ENCODE measurements at regions not wholly inside any gene's neighbourhood (a gene's known extent, or its start where the extent isn't known, plus 50 kb on each side); places are given as distances from the start of the nearest gene placed in this dataset.
"Not testable (repeated sequence)": the region's sequence is repeated elsewhere in the genome, so short reads cannot be mapped to it uniquely, and the experiment has no call there.

DNA sequence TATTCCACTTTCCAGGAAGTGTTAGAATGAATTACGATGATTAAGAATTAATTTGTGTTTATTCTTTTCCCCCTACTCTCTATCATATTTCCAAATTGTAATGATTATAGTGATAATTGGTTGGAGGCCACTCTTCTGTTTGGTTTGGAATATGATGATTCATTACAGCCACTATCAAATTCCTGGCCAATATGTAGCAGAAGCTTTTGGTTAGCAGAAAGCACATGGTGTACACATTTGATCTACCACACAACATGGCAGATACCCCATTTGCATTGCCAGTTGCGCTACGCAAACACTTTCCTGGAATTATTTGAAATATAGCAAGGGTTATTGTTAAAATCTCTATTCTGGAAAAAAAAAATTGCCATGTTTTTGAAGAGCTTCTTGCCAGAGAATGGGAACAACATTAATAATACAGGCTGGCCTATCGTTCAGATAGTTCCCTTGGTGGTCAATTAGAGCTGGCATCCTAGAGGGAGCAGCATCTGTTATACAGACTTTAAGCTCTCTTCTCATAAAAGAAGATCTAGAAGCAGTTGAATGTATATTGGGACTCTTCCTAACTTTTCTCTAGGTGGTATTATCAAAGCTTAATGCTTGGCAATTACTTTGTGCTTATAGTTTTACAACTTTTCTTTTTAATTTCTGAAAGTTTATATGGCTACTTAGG, 455.0 kb upstream of the ACTBL2 start:
- H3K4me3 Mint-ChIP-seq: no peak overlapping the region
- DNase-seq (no peak), ATAC-seq (ENCODE audit: low read depth in 2 of 2) (no peak)
- peaks cover 0 to 12% (median 0%) of the 10 kb centered on the region in 3 donors for H3K27me3 Mint-ChIP-seq
- no peaks in the 10 kb centered on the region for H3K4me1 Mint-ChIP-seq
- no peak overlapping the region for H3K27ac Mint-ChIP-seq
- H3K36me3 Mint-ChIP-seq: no peaks in the 10 kb centered on the region
- peaks cover 0 to 11% (median 2%) of the 10 kb centered on the region in 7 donors for H3K9me3 Mint-ChIP-seq

DNA sequence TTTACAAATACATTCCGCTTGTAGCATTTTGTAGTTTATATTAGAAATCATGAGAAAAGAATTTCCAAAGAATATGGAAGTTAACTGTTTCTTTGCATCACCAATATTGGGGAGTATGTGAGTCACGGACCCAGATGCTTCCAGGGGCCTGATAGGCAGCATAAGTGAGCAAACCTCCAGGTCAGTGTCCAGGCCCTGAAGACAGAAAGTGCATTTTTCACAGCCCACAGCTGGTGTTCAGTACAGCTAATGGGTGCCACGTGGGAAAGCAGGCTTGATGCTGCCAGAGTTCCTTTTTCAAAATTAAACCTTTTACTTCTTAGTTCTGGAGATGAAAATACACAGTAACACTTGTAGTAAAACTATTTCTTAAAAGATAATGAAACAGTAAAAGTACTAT, 454.4 kb upstream of the ACTBL2 start:
- peaks cover 0 to 12% (median 0%) of the 10 kb centered on the region in 3 donors for H3K27me3 Mint-ChIP-seq

DNA sequence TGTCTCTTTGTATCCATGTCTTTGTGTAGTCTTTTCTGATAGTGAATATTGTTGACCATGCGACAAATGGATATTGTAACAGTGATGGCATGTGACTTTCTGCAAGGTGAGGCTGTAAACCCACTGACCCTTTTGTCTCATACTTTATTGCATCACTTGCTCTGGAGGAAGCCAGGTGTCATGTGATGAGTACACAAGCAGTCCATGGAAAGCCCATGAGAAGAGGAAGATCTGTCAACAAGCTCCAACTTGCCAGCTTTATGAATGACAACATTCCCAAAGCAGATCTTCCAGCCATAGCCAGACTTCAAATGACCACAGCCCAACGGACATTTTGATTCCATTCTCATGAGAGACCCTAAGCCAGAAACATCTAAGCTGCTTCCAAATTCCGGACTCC, 450.1 kb upstream of the ACTBL2 start:
- Mint-ChIP-seq H3K9me3 (peaks cover 0 to 7% (median 4%) of the 10 kb centered on the region in 7 donors), H3K4me3 (no peak overlapping the region), H3K36me3 (no peaks in the 10 kb centered on the region)

More for the DNA sequence above, 454.4 kb upstream of the ACTBL2 start:
- H3K4me1 Mint-ChIP-seq: no peaks in the 10 kb centered on the region
- H3K4me3 Mint-ChIP-seq: no peak overlapping the region
- no peak overlapping the region for H3K27ac Mint-ChIP-seq
- ATAC-seq (ENCODE audit: low read depth in 2 of 2) (no peak), DNase-seq (no peak)
- peaks cover 0 to 11% (median 2%) of the 10 kb centered on the region in 7 donors for H3K9me3 Mint-ChIP-seq
- no peaks in the 10 kb centered on the region for H3K36me3 Mint-ChIP-seq

DNA sequence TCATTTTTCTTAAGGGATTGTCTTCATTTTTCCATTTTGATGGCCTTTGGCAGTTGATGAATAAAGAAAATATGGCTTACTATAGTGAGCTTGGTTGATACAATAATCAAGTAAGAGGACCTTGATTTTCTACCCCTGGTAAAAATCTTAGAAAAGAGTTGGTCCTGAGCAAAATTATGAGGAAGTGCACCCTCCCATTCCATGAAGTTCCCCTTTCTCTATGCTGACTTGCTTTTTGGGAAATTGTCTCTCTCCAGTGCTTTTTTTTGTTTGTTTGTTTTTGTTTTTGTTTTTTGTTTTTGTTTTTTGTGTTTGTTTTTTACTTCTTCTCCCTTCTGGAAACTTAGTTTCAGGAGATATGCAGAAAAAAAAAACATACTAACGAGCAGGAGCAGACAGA, 449.2 kb upstream of the ACTBL2 start:
- Mint-ChIP-seq H3K27me3 (peaks cover 0 to 12% (median 0%) of the 10 kb centered on the region in 3 donors), H3K36me3 (no peaks in the 10 kb centered on the region), H3K4me1 (no peaks in the 10 kb centered on the region), H3K4me3 (no peak overlapping the region), H3K27ac (no peak overlapping the region), H3K9me3 (peaks cover 0 to 7% (median 4%) of the 10 kb centered on the region in 7 donors)
- ATAC-seq (ENCODE audit: low read depth in 2 of 2) (no peak), DNase-seq (no peak)

More for the DNA sequence above, 450.1 kb upstream of the ACTBL2 start:
- Mint-ChIP-seq H3K27me3 (peaks cover 0 to 12% (median 0%) of the 10 kb centered on the region in 3 donors), H3K27ac (no peak overlapping the region), H3K4me1 (no peaks in the 10 kb centered on the region)
- DNase-seq (no peak), ATAC-seq (ENCODE audit: low read depth in 2 of 2) (no peak)

DNA sequence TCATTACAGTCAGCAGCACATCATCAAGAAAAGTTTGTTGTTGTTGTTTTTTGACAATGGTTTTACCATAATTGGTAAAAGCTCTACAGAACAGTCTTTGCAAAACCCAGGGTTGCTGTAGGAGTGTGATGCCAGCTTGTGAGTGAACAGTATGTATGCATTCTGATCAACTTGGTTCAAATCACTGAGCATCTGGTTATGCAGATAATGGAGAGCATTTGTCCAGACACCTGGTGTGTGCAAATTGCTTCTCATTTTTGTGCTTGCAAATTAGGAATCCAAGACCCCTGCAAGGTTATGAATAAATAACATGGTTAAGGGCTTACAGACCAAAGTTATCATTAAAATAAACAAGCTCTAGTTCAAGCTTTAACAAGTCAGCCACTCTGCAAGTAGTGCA, 448.7 kb upstream of the ACTBL2 start:
- Mint-ChIP-seq H3K27ac (no peak overlapping the region), H3K27me3 (peaks cover 0 to 10% (median 0%) of the 10 kb centered on the region in 3 donors), H3K9me3 (peaks cover 0 to 7% (median 4%) of the 10 kb centered on the region in 7 donors), H3K4me3 (no peak overlapping the region), H3K36me3 (no peaks in the 10 kb centered on the region), H3K4me1 (no peaks in the 10 kb centered on the region)
- DNase-seq (no peak), ATAC-seq (ENCODE audit: low read depth in 2 of 2) (no peak)

DNA sequence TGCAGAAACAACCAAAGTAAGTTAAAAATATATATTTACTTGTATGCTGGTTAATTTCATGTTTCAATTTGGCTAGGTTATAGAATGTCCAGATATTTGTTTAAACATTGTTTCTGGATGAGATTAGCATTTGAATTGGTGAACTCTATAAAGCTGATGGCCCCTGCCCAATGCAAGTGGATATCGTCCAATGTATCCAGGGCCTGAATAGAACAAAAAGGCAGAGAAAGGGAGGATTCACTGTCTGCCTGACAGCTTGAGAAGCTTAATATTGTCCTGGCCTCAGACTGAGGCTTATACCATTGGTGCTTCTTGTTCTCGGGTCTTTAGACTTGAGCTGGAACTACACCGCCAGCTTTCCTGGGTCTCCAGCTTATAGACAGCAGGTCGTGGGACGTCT, 446.7 kb upstream of the ACTBL2 start:
- Mint-ChIP-seq H3K27ac (no peak overlapping the region), H3K4me3 (no peak overlapping the region), H3K9me3 (peaks cover 0 to 11% (median 6%) of the 10 kb centered on the region in 7 donors), H3K4me1 (no peaks in the 10 kb centered on the region), H3K36me3 (no peaks in the 10 kb centered on the region), H3K27me3 (no peaks in the 10 kb centered on the region)
- ATAC-seq (ENCODE audit: low read depth in 2 of 2) (no peak), DNase-seq (no peak)

DNA sequence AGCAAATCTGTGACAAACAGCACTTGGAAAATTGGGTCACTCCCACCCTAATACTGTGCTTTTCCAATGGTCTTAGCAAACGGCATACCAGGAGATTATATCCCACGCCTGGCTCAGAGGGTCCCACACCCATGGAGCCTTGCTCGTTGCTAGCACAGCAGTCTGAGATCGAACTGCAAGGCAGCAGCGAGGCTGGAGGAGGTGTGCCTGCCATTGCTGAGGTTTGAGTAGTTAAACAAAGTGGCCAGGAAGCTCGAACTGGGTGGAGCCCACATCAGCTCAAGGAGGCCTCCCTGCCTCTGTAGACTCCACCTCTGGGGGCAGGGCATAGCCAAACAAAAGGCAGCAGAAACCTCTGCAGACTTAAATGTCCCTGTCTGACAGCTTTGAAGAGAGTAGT, 440.5 kb upstream of the ACTBL2 start:
- H3K27me3 Mint-ChIP-seq; H3K4me3 Mint-ChIP-seq; H3K4me1 Mint-ChIP-seq; DNase-seq; H3K27ac Mint-ChIP-seq; H3K36me3 Mint-ChIP-seq; ATAC-seq (ENCODE audit: low read depth in 2 of 2): not testable (repeated sequence)
- H3K9me3 Mint-ChIP-seq: peaks cover 0 to 11% (median 2%) of the 10 kb centered on the region in 7 donors

DNA sequence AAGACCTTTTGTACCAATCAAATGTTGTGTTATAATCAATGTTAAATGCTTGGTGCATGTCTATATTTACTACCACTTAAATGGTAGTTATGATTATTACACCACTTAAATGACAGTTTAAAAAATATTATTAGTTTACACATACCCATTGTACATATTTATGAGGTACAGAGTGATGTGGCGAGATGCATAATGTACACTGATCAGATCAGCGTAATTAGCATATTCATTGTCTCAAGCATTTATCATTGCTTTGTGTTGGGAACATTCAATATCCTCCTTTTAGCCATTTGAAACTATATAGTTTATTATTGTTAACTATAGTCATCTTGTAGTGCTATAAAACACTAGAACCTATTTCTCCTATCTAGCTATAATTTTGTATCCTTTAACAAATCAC, 434.4 kb upstream of the ACTBL2 start:
- DNase-seq: no peak
- Mint-ChIP-seq H3K4me3 (no peak overlapping the region), H3K36me3 (no peaks in the 10 kb centered on the region), H3K27me3 (no peaks in the 10 kb centered on the region), H3K27ac (no peak overlapping the region), H3K9me3 (peaks cover 0 to 2% (median 0%) of the 10 kb centered on the region in 7 donors), H3K4me1 (no peaks in the 10 kb centered on the region)
- no peak for ATAC-seq (ENCODE audit: low read depth in 2 of 2)

DNA sequence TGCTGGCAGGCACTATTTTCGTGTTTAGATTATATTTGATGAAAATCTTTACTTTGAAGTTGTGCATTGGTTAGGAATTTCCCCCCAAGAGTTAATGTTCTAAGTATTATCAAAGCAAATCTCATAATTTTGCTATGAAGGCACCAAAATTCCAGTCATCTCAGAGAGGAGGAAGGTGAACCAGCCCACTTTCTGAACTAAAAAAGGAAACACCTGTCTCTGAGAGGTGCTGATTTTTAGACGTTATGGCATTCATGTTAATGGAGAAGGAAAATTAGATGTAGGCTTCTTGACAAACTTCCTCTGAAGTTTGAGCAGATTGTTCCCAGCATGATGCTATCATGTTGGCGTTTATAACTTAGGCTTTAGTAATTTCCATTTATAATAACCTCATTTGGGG, 432.9 kb upstream of the ACTBL2 start:
- H3K27ac Mint-ChIP-seq: no peak overlapping the region
- H3K4me1 Mint-ChIP-seq: no peaks in the 10 kb centered on the region
- H3K4me3 Mint-ChIP-seq: no peak overlapping the region
- peaks cover 0 to 2% (median 0%) of the 10 kb centered on the region in 7 donors for H3K9me3 Mint-ChIP-seq
- H3K36me3 Mint-ChIP-seq: no peaks in the 10 kb centered on the region
- DNase-seq: no peak
- H3K27me3 Mint-ChIP-seq: no peaks in the 10 kb centered on the region
- no peak for ATAC-seq (ENCODE audit: low read depth in 2 of 2)

DNA sequence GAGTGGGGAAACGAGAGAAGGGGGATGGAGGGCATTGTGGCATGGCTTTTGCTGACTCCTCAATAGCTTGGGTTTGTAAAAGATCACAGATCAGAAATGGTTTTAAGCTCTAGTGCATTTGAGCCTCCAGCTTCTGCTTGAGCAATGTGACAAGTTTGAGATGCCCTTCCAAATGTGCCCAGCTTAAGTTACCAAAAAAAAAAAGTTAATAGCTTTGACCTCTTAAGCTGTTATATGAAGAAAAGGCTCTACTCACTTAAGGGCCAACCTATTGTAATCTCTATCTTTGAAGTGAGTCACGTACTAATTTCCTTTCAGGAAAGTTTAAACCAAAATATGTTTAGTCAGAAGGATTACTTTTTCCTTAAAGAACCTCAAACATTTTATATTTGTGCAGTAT, 428.8 kb upstream of the ACTBL2 start:
- H3K36me3 Mint-ChIP-seq: no peaks in the 10 kb centered on the region
- no peak overlapping the region for H3K27ac Mint-ChIP-seq
- H3K4me1 Mint-ChIP-seq: no peaks in the 10 kb centered on the region
- no peaks in the 10 kb centered on the region for H3K27me3 Mint-ChIP-seq
- DNase-seq (no peak), ATAC-seq (ENCODE audit: low read depth in 2 of 2) (no peak)
- no peaks in the 10 kb centered on the region for H3K9me3 Mint-ChIP-seq
- H3K4me3 Mint-ChIP-seq: no peak overlapping the region

DNA sequence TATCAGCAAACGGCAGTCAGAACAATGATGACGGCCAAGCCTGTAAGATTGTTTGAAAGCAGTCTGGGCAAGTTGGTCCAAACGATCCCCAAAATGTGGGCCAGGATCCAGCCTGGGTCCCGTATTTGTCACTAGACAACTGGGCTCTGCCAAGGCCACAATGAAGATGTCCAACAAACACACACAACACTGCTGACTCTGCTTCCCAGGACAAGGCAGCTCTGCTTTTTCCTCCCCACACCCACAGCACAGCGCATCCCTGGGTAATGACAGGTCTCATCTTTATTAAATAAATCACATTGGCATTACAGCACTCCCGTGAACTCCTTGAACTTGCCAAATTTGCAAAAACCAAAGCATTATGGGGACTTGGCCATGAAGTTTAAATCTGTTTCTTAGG, 424.1 kb upstream of the ACTBL2 start:
- no peak for DNase-seq
- Mint-ChIP-seq H3K27me3 (no peaks in the 10 kb centered on the region), H3K4me1 (no peaks in the 10 kb centered on the region), H3K36me3 (no peaks in the 10 kb centered on the region), H3K9me3 (no peaks in the 10 kb centered on the region), H3K27ac (no peak overlapping the region), H3K4me3 (no peak overlapping the region)
- no peak for ATAC-seq (ENCODE audit: low read depth in 2 of 2)

DNA sequence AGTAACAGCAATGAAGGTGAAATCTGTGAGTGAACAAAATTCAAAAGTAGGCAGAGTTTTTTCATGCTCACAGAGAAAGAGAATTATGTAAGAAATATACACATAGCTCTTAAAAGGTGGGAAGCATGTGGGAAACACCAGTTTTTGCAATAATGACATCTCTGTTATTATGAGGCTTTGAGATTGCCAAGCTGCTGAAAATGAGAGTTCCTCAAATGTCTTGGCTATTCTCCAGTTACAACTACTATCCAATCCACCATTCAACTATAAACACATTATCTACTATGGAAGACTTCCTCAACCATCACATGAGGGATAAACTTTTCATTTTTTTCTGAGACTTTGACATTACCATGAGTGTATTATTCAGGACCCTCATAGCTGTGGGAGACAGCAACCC, 420.8 kb upstream of the ACTBL2 start:
- no peak overlapping the region for H3K27ac Mint-ChIP-seq
- no peak overlapping the region for H3K4me3 Mint-ChIP-seq
- no peaks in the 10 kb centered on the region for H3K27me3 Mint-ChIP-seq
- no peaks in the 10 kb centered on the region for H3K36me3 Mint-ChIP-seq
- no peaks in the 10 kb centered on the region for H3K4me1 Mint-ChIP-seq
- no peak for DNase-seq
- ATAC-seq (ENCODE audit: low read depth in 2 of 2): no peak
- no peaks in the 10 kb centered on the region for H3K9me3 Mint-ChIP-seq

DNA sequence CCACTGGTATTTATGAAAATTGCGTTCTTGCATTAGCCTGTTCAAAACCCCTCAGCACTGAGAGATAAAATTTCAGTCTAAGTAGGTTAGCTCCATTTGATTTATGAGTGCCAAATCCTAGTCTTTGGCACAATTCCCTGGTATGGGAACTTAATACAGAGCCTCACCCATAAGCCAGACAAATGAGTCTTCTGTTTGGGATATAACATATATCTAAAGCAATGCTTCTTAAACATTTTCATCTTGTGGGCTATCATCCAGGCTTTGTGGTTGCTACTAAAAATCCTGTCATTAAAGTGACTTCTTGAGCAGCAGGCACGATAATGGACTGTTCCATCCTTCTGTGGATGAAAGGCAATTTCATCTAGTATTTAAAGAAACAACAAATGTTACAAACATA, 419.5 kb upstream of the ACTBL2 start:
- Mint-ChIP-seq H3K4me3 (no peak overlapping the region), H3K36me3 (no peaks in the 10 kb centered on the region), H3K27me3 (no peaks in the 10 kb centered on the region), H3K27ac (no peak overlapping the region), H3K4me1 (no peaks in the 10 kb centered on the region), H3K9me3 (no peaks in the 10 kb centered on the region)
- DNase-seq: no peak
- no peak for ATAC-seq (ENCODE audit: low read depth in 2 of 2)

DNA sequence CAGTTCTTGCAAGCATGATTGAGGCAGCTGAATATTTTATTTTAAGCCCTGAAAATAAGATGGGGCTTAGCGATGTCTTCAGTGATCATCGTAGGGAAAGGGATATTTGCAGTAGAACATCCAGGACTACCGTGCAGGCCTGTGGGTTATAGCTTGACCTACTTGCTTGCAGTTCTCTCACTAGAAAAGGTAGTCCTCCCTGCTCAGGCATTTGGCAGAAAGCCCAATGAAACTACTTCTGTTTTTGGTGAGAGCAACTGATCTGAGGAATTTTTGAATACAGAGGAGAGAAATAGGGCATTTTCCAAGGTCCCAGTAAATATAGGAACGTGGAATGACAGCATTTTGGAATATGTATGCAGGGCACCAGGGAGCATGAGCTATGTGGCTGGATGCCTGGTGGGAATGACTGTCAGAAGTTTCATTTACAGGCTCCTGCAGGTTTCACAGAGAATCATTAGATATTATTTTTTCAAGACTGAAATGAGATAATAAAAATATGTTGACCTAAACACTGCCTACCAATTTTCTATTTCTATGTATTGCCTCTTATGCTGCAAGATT, 417.9 kb upstream of the ACTBL2 start:
- no peaks in the 10 kb centered on the region for H3K9me3 Mint-ChIP-seq
- H3K36me3 Mint-ChIP-seq: no peaks in the 10 kb centered on the region
- no peak overlapping the region for H3K27ac Mint-ChIP-seq
- ATAC-seq (ENCODE audit: low read depth in 2 of 2): no peak
- H3K4me1 Mint-ChIP-seq: no peaks in the 10 kb centered on the region
- H3K27me3 Mint-ChIP-seq: no peaks in the 10 kb centered on the region
- no peak for DNase-seq
- H3K4me3 Mint-ChIP-seq: no peak overlapping the region

Measured in naive B cell (primary cell).